SJCRH30 (cell line): ENCODE measurements at regions not wholly inside any gene's neighbourhood (a gene's known extent, or its start where the extent isn't known, plus 50 kb on each side); places are given as distances from the start of the nearest gene placed in this dataset.
"Not testable (repeated sequence)": the region's sequence is repeated elsewhere in the genome, so short reads cannot be mapped to it uniquely, and the experiment has no call there.

ENCODE experiments used
- DNase-seq, 2 experiments: peaks; one replicate each; pipeline ENCODE4 v3.0.0-alpha.2; 2015 to 2020
- H3K27ac ChIP-seq: fragments of 250-450 bp; sonication (Bioruptor Pico); 2 replicates; pipeline ENCODE4 v1.5.1; 2020; ENCODE audit warnings: mild to moderate bottlenecking, moderate library complexity
- H3K27me3 ChIP-seq: fragments of 250-450 bp; sonication (Bioruptor Pico); 2 replicates; pipeline ENCODE4 v1.5.1; 2020; ENCODE audit warnings: mild to moderate bottlenecking, moderate library complexity
- H3K36me3 ChIP-seq: fragments of 250-450 bp; sonication (Bioruptor Pico); 2 replicates; pipeline ENCODE4 v1.5.1; 2020; ENCODE audit warnings: mild to moderate bottlenecking, moderate library complexity
- H3K4me1 ChIP-seq: fragments of 250-450 bp; sonication (Bioruptor Pico); 2 replicates; pipeline ENCODE4 v1.5.1; 2020; ENCODE audit warnings: mild to moderate bottlenecking, moderate library complexity
- H3K4me3 ChIP-seq: fragments of 250-450 bp; sonication (Bioruptor Pico); 2 replicates; pipeline ENCODE4 v1.5.1; 2020; ENCODE audit warnings: mild to moderate bottlenecking, moderate library complexity
- H3K9me3 ChIP-seq: fragments of 250-450 bp; sonication (Bioruptor Pico); replicated peaks from 2 replicates; pipeline ENCODE4 v1.5.1; 2020; ENCODE audit warnings: mild to moderate bottlenecking, moderate library complexity

- Histone ChIP-seq H3K36me3 (no peaks in the 10 kb centered on the region), H3K4me3 (no peak overlapping the region), H3K4me1 (peaks cover 20% of the 10 kb centered on the region), H3K9me3 (no peaks in the 10 kb centered on the region), H3K27me3 (no peaks in the 10 kb centered on the region), H3K27ac (no peak overlapping the region)
- DNase-seq: no peak
Observed at GRCh38 chr5:91296674-91297143, 86.4 kb downstream of the ARRDC3 start.

- not testable (repeated sequence) for H3K27me3 ChIP-seq, H3K9me3 ChIP-seq, H3K36me3 ChIP-seq, H3K27ac ChIP-seq, H3K4me3 ChIP-seq, DNase-seq
- H3K4me1 ChIP-seq: peaks cover 20% of the 10 kb centered on the region
Observed at GRCh38 chr5:91296102-91296501, 87.0 kb downstream of the ARRDC3 start.

GRCh38 chr5:91293131-91293530, 90.0 kb downstream of the ARRDC3 start:
- peak; percentile 77 for DNase-seq
- H3K36me3 ChIP-seq: no peaks in the 10 kb centered on the region
- H3K4me1 ChIP-seq: peaks cover 31% of the 10 kb centered on the region
- no peaks in the 10 kb centered on the region for H3K27me3 ChIP-seq
- peak overlapping the region; percentile 21 for H3K27ac ChIP-seq
- no peak overlapping the region for H3K4me3 ChIP-seq
- H3K9me3 ChIP-seq: no peaks in the 10 kb centered on the region

- Histone ChIP-seq H3K27me3 (no peaks in the 10 kb centered on the region), H3K9me3 (no peaks in the 10 kb centered on the region), H3K36me3 (no peaks in the 10 kb centered on the region), H3K27ac (no peak overlapping the region), H3K4me1 (peaks cover 36% of the 10 kb centered on the region), H3K4me3 (no peak overlapping the region)
- no peak for DNase-seq
Observed at GRCh38 chr5:91291628-91292569, 91.2 kb downstream of the ARRDC3 start.

GRCh38 chr5:91288118-91288916, 94.8 kb downstream of the ARRDC3 start:
- Histone ChIP-seq H3K27ac (peak overlapping the region; percentile 5; the same call in 1 of the 2 replicates), H3K4me3 (no peak overlapping the region), H3K9me3 (no peaks in the 10 kb centered on the region), H3K36me3 (no peaks in the 10 kb centered on the region), H3K4me1 (peaks cover 26% of the 10 kb centered on the region), H3K27me3 (no peaks in the 10 kb centered on the region)
- peak; percentile 35 to 66 for DNase-seq

GRCh38 chr5:91285062-91285461, 98.1 kb downstream of the ARRDC3 start:
- H3K4me1 ChIP-seq: peaks cover 27% of the 10 kb centered on the region
- DNase-seq, H3K36me3 ChIP-seq, H3K27me3 ChIP-seq, H3K4me3 ChIP-seq, H3K9me3 ChIP-seq, H3K27ac ChIP-seq: not testable (repeated sequence)

- H3K27me3 ChIP-seq: no peaks in the 10 kb centered on the region
- no peak overlapping the region for H3K4me3 ChIP-seq
- no peak for DNase-seq
- H3K9me3 ChIP-seq: no peaks in the 10 kb centered on the region
- H3K4me1 ChIP-seq: peaks cover 24% of the 10 kb centered on the region
- no peak overlapping the region for H3K27ac ChIP-seq
- no peaks in the 10 kb centered on the region for H3K36me3 ChIP-seq
Observed at GRCh38 chr5:91283899-91284298, 99.2 kb downstream of the ARRDC3 start.

- H3K27me3 ChIP-seq: no peaks in the 10 kb centered on the region
- no peaks in the 10 kb centered on the region for H3K36me3 ChIP-seq
- H3K4me3 ChIP-seq: no peak overlapping the region
- no peak overlapping the region for H3K27ac ChIP-seq
- no peaks in the 10 kb centered on the region for H3K9me3 ChIP-seq
- no peak for DNase-seq
- H3K4me1 ChIP-seq: peaks cover 18% of the 10 kb centered on the region
Observed at GRCh38 chr5:91283326-91283725, 99.8 kb downstream of the ARRDC3 start.

GRCh38 chr5:91282210-91282609, 100.9 kb downstream of the ARRDC3 start:
- H3K27me3 ChIP-seq: no peaks in the 10 kb centered on the region
- H3K4me1 ChIP-seq: peaks cover 11% of the 10 kb centered on the region
- no peaks in the 10 kb centered on the region for H3K9me3 ChIP-seq

GRCh38 chr5:91281401-91281800, 101.7 kb downstream of the ARRDC3 start:
- Histone ChIP-seq H3K9me3 (no peaks in the 10 kb centered on the region), H3K27ac (peak overlapping the region; percentile 97), H3K4me3 (peak overlapping the region; percentile 59), H3K27me3 (no peaks in the 10 kb centered on the region), H3K4me1 (peaks cover 11% of the 10 kb centered on the region), H3K36me3 (no peaks in the 10 kb centered on the region)
- peak; percentile 20 to 61 for DNase-seq

More at GRCh38 chr5:91282210-91282609, 100.9 kb downstream of the ARRDC3 start:
- Histone ChIP-seq H3K27ac (peak overlapping the region; percentile 97), H3K36me3 (no peaks in the 10 kb centered on the region), H3K4me3 (no peak overlapping the region)
- DNase-seq: no peak

- peaks cover 11% of the 10 kb centered on the region for H3K4me1 ChIP-seq
- H3K36me3 ChIP-seq: no peaks in the 10 kb centered on the region
- peak; percentile 97 for DNase-seq
- peak overlapping the region; percentile 59 for H3K4me3 ChIP-seq
- H3K9me3 ChIP-seq: no peaks in the 10 kb centered on the region
- no peaks in the 10 kb centered on the region for H3K27me3 ChIP-seq
- H3K27ac ChIP-seq: peak overlapping the region; percentile 97
Observed at GRCh38 chr5:91280362-91281269, 102.5 kb downstream of the ARRDC3 start.

GRCh38 chr5:91277840-91278239, 105.3 kb downstream of the ARRDC3 start:
- Histone ChIP-seq H3K9me3 (no peaks in the 10 kb centered on the region), H3K4me1 (peaks cover 11% of the 10 kb centered on the region), H3K4me3 (no peak overlapping the region), H3K36me3 (no peaks in the 10 kb centered on the region), H3K27ac (no peak overlapping the region), H3K27me3 (no peaks in the 10 kb centered on the region)
- DNase-seq: no peak

- Histone ChIP-seq H3K4me3 (no peak overlapping the region), H3K4me1 (peaks cover 11% of the 10 kb centered on the region), H3K9me3 (no peaks in the 10 kb centered on the region), H3K27me3 (no peaks in the 10 kb centered on the region), H3K36me3 (no peaks in the 10 kb centered on the region), H3K27ac (no peak overlapping the region)
- no peak for DNase-seq
Observed at GRCh38 chr5:91277093-91277626, 106.0 kb downstream of the ARRDC3 start.

GRCh38 chr5:91272858-91273257, 110.3 kb downstream of the ARRDC3 start:
- H3K27ac ChIP-seq: no peak overlapping the region
- H3K36me3 ChIP-seq: no peaks in the 10 kb centered on the region
- no peaks in the 10 kb centered on the region; the same call in 1 of the 2 replicates for H3K9me3 ChIP-seq
- H3K27me3 ChIP-seq: no peaks in the 10 kb centered on the region
- DNase-seq: no peak
- 0 out of 2 replicates have a peak, but pooled peaks cover 3% of the 10 kb centered on the region for H3K4me1 ChIP-seq
- H3K4me3 ChIP-seq: no peak overlapping the region
